IMR-90 (cell line): ENCODE measurements at regions not wholly inside any gene's neighbourhood (a gene's known extent, or its start where the extent isn't known, plus 50 kb on each side); places are given as distances from the start of the nearest gene placed in this dataset.

ENCODE experiments used
- BHLHE40 ChIP-seq: fragments of 150-350 bp; IDR thresholded peaks from 2 replicates; pipeline ENCODE4 v1.6.1; 2016; ENCODE audit warnings: mild to moderate bottlenecking, low read depth, low read length
- CEBPB ChIP-seq: IDR thresholded peaks from 2 replicates; pipeline ENCODE4 v1.6.1; 2012; ENCODE audit warnings: low read depth, low read length, improper control_type of control experiment
- CTCF ChIP-seq: conservative IDR thresholded peaks from 2 replicates; pipeline ENCODE4 v1.5.1; 2012; ENCODE audit warnings: mild to moderate bottlenecking, low read depth, low read length, improper control_type of control experiment
- ELK1 ChIP-seq: fragments of 150-350 bp; IDR thresholded peaks from 2 replicates; pipeline ENCODE4 v1.6.1; 2016; ENCODE audit warnings: low read depth, mild to moderate bottlenecking, low read length, moderate library complexity, borderline replicate concordance
- FOS ChIP-seq: fragments of 150-350 bp; IDR thresholded peaks from 2 replicates; pipeline ENCODE4 v1.6.1; 2016; ENCODE audit warnings: low read depth, low read length
- POLR2A ChIP-seq: IDR thresholded peaks from 2 replicates; pipeline ENCODE4 v1.6.1; 2012; ENCODE audit warnings: mild to moderate bottlenecking, low read depth, low read length
- RAD21 ChIP-seq: IDR thresholded peaks from 2 replicates; pipeline ENCODE4 v1.6.1; 2012; ENCODE audit warnings: low read length, improper control_type of control experiment
- RFX5 ChIP-seq: IDR thresholded peaks from 2 replicates; pipeline ENCODE4 v1.8.0; 2012; ENCODE audit warnings: low read depth, mild to moderate bottlenecking, low read length, moderate library complexity
- SMC3 ChIP-seq: fragments of 150-350 bp; IDR thresholded peaks from 2 replicates; pipeline ENCODE4 v1.6.1; 2016; ENCODE audit warnings: low read depth, mild to moderate bottlenecking, antibody characterized with exemption, low read length, moderate library complexity
- USF2 ChIP-seq: fragments of 150-350 bp; IDR thresholded peaks from 2 replicates; pipeline ENCODE4 v1.6.1; 2017; ENCODE audit warnings: mild to moderate bottlenecking, antibody characterized with exemption, low read length, low read depth

GRCh38 chr6:170057961-170058877 is 232.7 kb downstream of the DLL1 start:
- TF ChIP-seq RFX5 (no peak), CTCF (no peak), BHLHE40 (no peak), USF2 (no peak), RAD21 (no peak), FOS (no peak), POLR2A (no peak), SMC3 (no peak), CEBPB (no peak), ELK1 (no peak)
